MCF 10A (cell line): ENCODE measurements at regions not wholly inside any gene's neighbourhood (a gene's known extent, or its start where the extent isn't known, plus 50 kb on each side); places are given as distances from the start of the nearest gene placed in this dataset.
"Not testable (repeated sequence)": the region's sequence is repeated elsewhere in the genome, so short reads cannot be mapped to it uniquely, and the experiment has no call there.

Source experiments
- BruUV-seq: library from RNA; stranded (reverse); fragments of 400-500 nt; replicated peaks from 2 replicates; lab custom pipeline; 2021; lab: Mats Ljungman, UMichigan
- CTCF ChIA-PET: fragments of 300-600 bp; sonication (Branson Sonifier 250); formaldehyde crosslinking; extraction: SDS; loops from one replicate; lab custom pipeline; 2021; ENCODE audit warnings: antibody characterized with exemption, inconsistent platforms; lab: Yijun Ruan, JAX
- POLR2A ChIA-PET: fragments of 300-600, 350-650 bp; sonication (Branson Sonifier 250); formaldehyde crosslinking; extraction: SDS; loops from one replicate; lab custom pipeline; 2020; ENCODE audit warnings: antibody characterized with exemption, inconsistent platforms; lab: Yijun Ruan, JAX
- DNase-seq: peaks from one replicate; pipeline ENCODE4 v3.0.0-alpha.2; 2018; ENCODE audit not compliant: unreplicated experiment
- H3K27ac Mint-ChIP-seq: one replicate; pipeline ENCODE4 v1.8.0; 2022; ENCODE audit warnings: mild to moderate bottlenecking, low read depth, mixed read lengths; ENCODE audit not compliant: unreplicated experiment
- H3K27me3 Mint-ChIP-seq: one replicate; pipeline ENCODE4 v1.8.0; 2022; ENCODE audit warnings: mixed read lengths; ENCODE audit not compliant: insufficient read depth, unreplicated experiment
- H3K36me3 Mint-ChIP-seq: one replicate; pipeline ENCODE4 v1.8.0; 2022; ENCODE audit warnings: mild to moderate bottlenecking, moderate library complexity, mixed read lengths; ENCODE audit not compliant: insufficient read depth, unreplicated experiment
- H3K4me1 Mint-ChIP-seq: one replicate; pipeline ENCODE4 v1.8.0; 2022; ENCODE audit warnings: mixed read lengths; ENCODE audit not compliant: insufficient read depth, unreplicated experiment
- H3K4me3 Mint-ChIP-seq: one replicate; pipeline ENCODE4 v1.8.0; 2022; ENCODE audit warnings: mild to moderate bottlenecking, moderate library complexity, mixed read lengths; ENCODE audit not compliant: unreplicated experiment
- H3K9me3 Mint-ChIP-seq: one replicate; pipeline ENCODE4 v1.8.0; 2022; ENCODE audit warnings: mixed read lengths; ENCODE audit not compliant: unreplicated experiment
- CTCF ChIP-seq: fragments of 200-600 bp; IDR thresholded peaks from one replicate; pipeline ENCODE4 v1.8.0; 2022; ENCODE audit warnings: antibody characterized with exemption, mild to moderate bottlenecking; ENCODE audit not compliant: unreplicated experiment
- intact Hi-C: fragments of 100-400 bp; cut with micrococcal nuclease; formaldehyde crosslinking; loops from 2 replicates; pipeline ENCODE4 v1.14.1; 2022

GRCh38 chr2:362924-363323 lies 75.0 kb upstream of the ALKAL2 start:
- no peak overlapping the region for H3K27ac Mint-ChIP-seq
- TF ChIP-seq CTCF = no peak
- H3K4me3 Mint-ChIP-seq = no peak overlapping the region
- H3K9me3 Mint-ChIP-seq = no peaks in the 10 kb centered on the region
- no peak for DNase-seq
- H3K36me3 Mint-ChIP-seq = no peaks in the 10 kb centered on the region
- BruUV-seq = no TSS peak
- no peaks in the 10 kb centered on the region for H3K4me1 Mint-ChIP-seq
- no peaks in the 10 kb centered on the region for H3K27me3 Mint-ChIP-seq
- intact Hi-C loops = no loop called here
- ChIA-PET POLR2A (no interaction called here), CTCF (no interaction called here)

GRCh38 chr2:360124-360523 lies 72.2 kb upstream of the ALKAL2 start:
- no peak overlapping the region for H3K4me3 Mint-ChIP-seq
- TF ChIP-seq CTCF = no peak
- BruUV-seq = no TSS peak
- no peak for DNase-seq
- no peaks in the 10 kb centered on the region for H3K27me3 Mint-ChIP-seq
- H3K27ac Mint-ChIP-seq = no peak overlapping the region
- CTCF ChIA-PET = no interaction called here
- POLR2A ChIA-PET = interaction anchor here (0.6 to 1.2 kb wide), 2 partner anchors 22 to 1064 kb away, joined by 5 read pairs; no protein-coding TSS in a partner anchor
- H3K4me1 Mint-ChIP-seq = no peaks in the 10 kb centered on the region
- intact Hi-C loops = no loop called here
- H3K36me3 Mint-ChIP-seq = no peaks in the 10 kb centered on the region
- H3K9me3 Mint-ChIP-seq = no peaks in the 10 kb centered on the region

- no peak for DNase-seq
- ChIA-PET CTCF (no interaction called here), POLR2A (no interaction called here)
- Mint-ChIP-seq H3K27ac (no peak overlapping the region), H3K4me3 (no peak overlapping the region), H3K9me3 (no peaks in the 10 kb centered on the region), H3K4me1 (no peaks in the 10 kb centered on the region), H3K36me3 (no peaks in the 10 kb centered on the region), H3K27me3 (no peaks in the 10 kb centered on the region)
- intact Hi-C loops = no loop called here
- no peak for TF ChIP-seq CTCF
- BruUV-seq = no TSS peak
Measured at GRCh38 chr2:359047-359446, 71.2 kb upstream of the ALKAL2 start.

GRCh38 chr2:357811-358210 lies 69.9 kb upstream of the ALKAL2 start:
- no peaks in the 10 kb centered on the region for H3K27me3 Mint-ChIP-seq
- intact Hi-C loops = no loop called here
- H3K36me3 Mint-ChIP-seq = no peaks in the 10 kb centered on the region
- ChIA-PET CTCF (interaction anchor here (0.9 kb wide), 1 partner anchor 9 kb away, joined by 3 read pairs; no protein-coding TSS in a partner anchor), POLR2A (no interaction called here)
- DNase-seq = no peak
- no peak for TF ChIP-seq CTCF
- H3K4me3 Mint-ChIP-seq = no peak overlapping the region
- no peaks in the 10 kb centered on the region for H3K4me1 Mint-ChIP-seq
- no peak overlapping the region for H3K27ac Mint-ChIP-seq
- no peaks in the 10 kb centered on the region for H3K9me3 Mint-ChIP-seq
- no TSS peak for BruUV-seq

- DNase-seq, intact Hi-C loops, POLR2A ChIA-PET, H3K9me3 Mint-ChIP-seq, H3K4me1 Mint-ChIP-seq, H3K27ac Mint-ChIP-seq, H3K36me3 Mint-ChIP-seq, H3K4me3 Mint-ChIP-seq, BruUV-seq, H3K27me3 Mint-ChIP-seq: not testable (repeated sequence)
- CTCF ChIA-PET = interaction anchor here (0.7 kb wide), 1 partner anchor 155 kb away, joined by 3 read pairs; no protein-coding TSS in a partner anchor
Measured at GRCh38 chr2:356304-356703, 68.4 kb upstream of the ALKAL2 start.
